HL-60 (cell line): ENCODE measurements at regions not wholly inside any gene's neighbourhood (a gene's known extent, or its start where the extent isn't known, plus 50 kb on each side); places are given as distances from the start of the nearest gene placed in this dataset.

Experiments
- POLR2AphosphoS5 ChIP-seq: IDR thresholded peaks from 2 replicates; pipeline ENCODE4 v1.6.1; 2012; ENCODE audit warnings: low read depth
- REST ChIP-seq: IDR thresholded peaks from 2 replicates; pipeline ENCODE4 v1.6.1; 2012; ENCODE audit warnings: low read depth; ENCODE audit not compliant: insufficient replicate concordance
- TF ChIP-seq, protein P1 (sequence below): IDR thresholded peaks from one replicate; pipeline ENCODE4 v1.5.1; 2011; ENCODE audit warnings: low read length, control low read depth, inconsistent platforms; ENCODE audit not compliant: insufficient read depth

DNA sequence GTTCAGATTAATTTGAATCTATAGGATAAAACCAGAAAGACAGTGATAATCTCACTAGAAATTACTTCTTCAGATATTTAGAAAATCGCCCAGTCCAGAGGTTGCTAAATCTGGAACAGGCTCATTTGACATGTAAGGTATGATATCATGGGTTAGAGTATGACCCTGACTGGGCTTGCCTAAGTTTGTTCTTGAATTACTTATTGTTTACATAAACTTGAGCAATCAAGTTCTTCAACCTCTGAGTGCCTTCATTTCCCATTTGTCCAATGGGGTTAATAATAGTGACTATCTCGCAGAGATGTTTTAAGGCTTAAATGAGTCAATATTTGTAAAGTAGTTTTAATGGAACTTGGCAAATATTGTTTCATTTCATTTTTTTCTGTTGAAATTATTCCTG lies 1947.6 kb upstream of the IGFBP7 start:
- TF ChIP-seq, protein P1, sequence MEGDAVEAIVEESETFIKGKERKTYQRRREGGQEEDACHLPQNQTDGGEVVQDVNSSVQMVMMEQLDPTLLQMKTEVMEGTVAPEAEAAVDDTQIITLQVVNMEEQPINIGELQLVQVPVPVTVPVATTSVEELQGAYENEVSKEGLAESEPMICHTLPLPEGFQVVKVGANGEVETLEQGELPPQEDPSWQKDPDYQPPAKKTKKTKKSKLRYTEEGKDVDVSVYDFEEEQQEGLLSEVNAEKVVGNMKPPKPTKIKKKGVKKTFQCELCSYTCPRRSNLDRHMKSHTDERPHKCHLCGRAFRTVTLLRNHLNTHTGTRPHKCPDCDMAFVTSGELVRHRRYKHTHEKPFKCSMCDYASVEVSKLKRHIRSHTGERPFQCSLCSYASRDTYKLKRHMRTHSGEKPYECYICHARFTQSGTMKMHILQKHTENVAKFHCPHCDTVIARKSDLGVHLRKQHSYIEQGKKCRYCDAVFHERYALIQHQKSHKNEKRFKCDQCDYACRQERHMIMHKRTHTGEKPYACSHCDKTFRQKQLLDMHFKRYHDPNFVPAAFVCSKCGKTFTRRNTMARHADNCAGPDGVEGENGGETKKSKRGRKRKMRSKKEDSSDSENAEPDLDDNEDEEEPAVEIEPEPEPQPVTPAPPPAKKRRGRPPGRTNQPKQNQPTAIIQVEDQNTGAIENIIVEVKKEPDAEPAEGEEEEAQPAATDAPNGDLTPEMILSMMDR, result no peak
- TF ChIP-seq REST, result no peak
- TF ChIP-seq POLR2AphosphoS5, result no peak
